ENCODE measurements at regions not wholly inside any gene's neighbourhood (a gene's known extent, or its start where the extent isn't known, plus 50 kb on each side); places are given as distances from the start of the nearest gene placed in this dataset.

GRCh38 chr10:128265596-128265995 is 139.4 kb upstream of the MKI67 start:
- TF ChIP-seq CTCF (conservative IDR thresholded peaks at IDR 0.05; ENCODE audit: low read depth, low read length) (no peak), EZH2 (IDR thresholded peaks at IDR 0.05; ENCODE audit: low read length, unreplicated experiment) (no peak)

Measured in PC-3 (cell line).